ENCODE measurements at regions not wholly inside any gene's neighbourhood (a gene's known extent, or its start where the extent isn't known, plus 50 kb on each side); places are given as distances from the start of the nearest gene placed in this dataset.

DNA sequence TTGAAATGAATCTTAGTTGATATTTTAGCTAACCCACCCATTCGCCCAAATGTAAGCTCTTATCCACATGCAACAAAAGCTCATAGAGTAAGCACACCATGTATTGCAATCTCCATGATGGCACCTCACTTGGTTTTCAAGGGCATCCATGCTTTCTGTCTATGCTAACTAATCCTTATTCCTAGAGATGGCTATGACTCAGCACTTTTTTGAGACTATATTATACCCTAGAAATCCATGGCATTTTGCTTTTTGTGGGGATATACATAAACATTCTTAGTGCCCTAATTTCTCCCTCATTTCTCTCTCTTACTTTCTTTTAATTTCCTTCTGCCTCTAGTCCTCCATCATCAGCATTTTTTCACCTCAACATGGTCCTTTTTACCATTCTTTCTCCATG lies 168.5 kb upstream of the STT3B start:
- Histone ChIP-seq H4K5ac (ENCODE audit: insufficient read length, low read depth, low read length) (no peak overlapping the region), H2AK5ac (ENCODE audit: insufficient read length, low read length) (no peak overlapping the region), H3K27me3 (ENCODE audit: insufficient read depth, low read length) (no peaks in the 10 kb centered on the region), H3K14ac (ENCODE audit: insufficient read depth, low read length) (no peak overlapping the region), H4K20me1 (ENCODE audit: control insufficient read depth, insufficient read depth, insufficient read length) (no peaks in the 10 kb centered on the region), H3K23ac (ENCODE audit: insufficient read length, low read depth, low read length) (no peak overlapping the region), H2BK120ac (ENCODE audit: low read depth, low read length, poor library complexity, severe bottlenecking) (no peak overlapping the region), H4K91ac (ENCODE audit: insufficient read length, low read depth, low read length) (no peak overlapping the region), H3K27ac (ENCODE audit: insufficient read length, low read depth, low read length) (no peak overlapping the region), H3T11ph (ENCODE audit: low read length) (no peak overlapping the region), H2AFZ (ENCODE audit: low read length) (no peak overlapping the region), H3K79me1 (ENCODE audit: insufficient read depth, low read depth, low read length, poor library complexity, severe bottlenecking) (no peaks in the 10 kb centered on the region), H2BK15ac (ENCODE audit: low read depth, low read length) (no peak overlapping the region), H3K79me2 (ENCODE audit: insufficient read depth, low read length) (no peaks in the 10 kb centered on the region), H3K9ac (ENCODE audit: extremely low read depth, insufficient read length, low read length) (no peak overlapping the region), H3K56ac (ENCODE audit: insufficient read length, low read depth, low read length) (no peak overlapping the region), H3K4me2 (ENCODE audit: insufficient read depth, insufficient read length, low read length) (no peak overlapping the region), H4K8ac (replicated peaks; ENCODE audit: insufficient read length, low read depth, low read length) (no peak overlapping the region), H2BK12ac (ENCODE audit: insufficient read length, low read depth, low read length) (no peak overlapping the region), H3K4me1 (ENCODE audit: insufficient read depth, low read length) (no peaks in the 10 kb centered on the region), H3K18ac (ENCODE audit: insufficient read length, low read depth, low read length) (no peak overlapping the region), H2BK5ac (ENCODE audit: insufficient read length, low read length) (no peak overlapping the region), H3K4ac (ENCODE audit: low read depth, low read length) (no peak overlapping the region), H3K23me2 (ENCODE audit: insufficient read length, low read depth, low read length, poor library complexity, severe bottlenecking) (no peaks in the 10 kb centered on the region), H3K9me3 (ENCODE audit: control insufficient read depth, low read depth, low read length) (no peaks in the 10 kb centered on the region), H2BK20ac (ENCODE audit: low read depth, low read length, poor library complexity, severe bottlenecking) (no peak overlapping the region)
- peaks cover 9 to 10% of the 10 kb centered on the region in 2 experiments for H3K4me1 Mint-ChIP-seq
- H3K27me3 Mint-ChIP-seq (ENCODE audit: low read depth): no peaks in the 10 kb centered on the region
- H3K36me3 Mint-ChIP-seq (ENCODE audit: insufficient read depth in 1 of 3, low read depth in 3 of 3): no peaks in the 10 kb centered on the region
- H3K27ac Mint-ChIP-seq: no peak overlapping the region; a peak in 1 of 7 replicates
- WGBS (ENCODE audit: extremely low coverage, insufficient read length, low lambda C conversion rate): no CpG with 5 or more reads among the region's 1 CpG
- no peak for DNase-seq
- no peaks in the 10 kb centered on the region; a peak in 1 of 5 replicates for H3K9me3 Mint-ChIP-seq
- no peak overlapping the region for H3K4me3 Mint-ChIP-seq
- TF ChIP-seq, protein P1, sequence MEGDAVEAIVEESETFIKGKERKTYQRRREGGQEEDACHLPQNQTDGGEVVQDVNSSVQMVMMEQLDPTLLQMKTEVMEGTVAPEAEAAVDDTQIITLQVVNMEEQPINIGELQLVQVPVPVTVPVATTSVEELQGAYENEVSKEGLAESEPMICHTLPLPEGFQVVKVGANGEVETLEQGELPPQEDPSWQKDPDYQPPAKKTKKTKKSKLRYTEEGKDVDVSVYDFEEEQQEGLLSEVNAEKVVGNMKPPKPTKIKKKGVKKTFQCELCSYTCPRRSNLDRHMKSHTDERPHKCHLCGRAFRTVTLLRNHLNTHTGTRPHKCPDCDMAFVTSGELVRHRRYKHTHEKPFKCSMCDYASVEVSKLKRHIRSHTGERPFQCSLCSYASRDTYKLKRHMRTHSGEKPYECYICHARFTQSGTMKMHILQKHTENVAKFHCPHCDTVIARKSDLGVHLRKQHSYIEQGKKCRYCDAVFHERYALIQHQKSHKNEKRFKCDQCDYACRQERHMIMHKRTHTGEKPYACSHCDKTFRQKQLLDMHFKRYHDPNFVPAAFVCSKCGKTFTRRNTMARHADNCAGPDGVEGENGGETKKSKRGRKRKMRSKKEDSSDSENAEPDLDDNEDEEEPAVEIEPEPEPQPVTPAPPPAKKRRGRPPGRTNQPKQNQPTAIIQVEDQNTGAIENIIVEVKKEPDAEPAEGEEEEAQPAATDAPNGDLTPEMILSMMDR (conservative IDR thresholded peaks at IDR 0.05): no peak
